ENCODE measurements at regions not wholly inside any gene's neighbourhood (a gene's known extent, or its start where the extent isn't known, plus 50 kb on each side); places are given as distances from the start of the nearest gene placed in this dataset.

DNA sequence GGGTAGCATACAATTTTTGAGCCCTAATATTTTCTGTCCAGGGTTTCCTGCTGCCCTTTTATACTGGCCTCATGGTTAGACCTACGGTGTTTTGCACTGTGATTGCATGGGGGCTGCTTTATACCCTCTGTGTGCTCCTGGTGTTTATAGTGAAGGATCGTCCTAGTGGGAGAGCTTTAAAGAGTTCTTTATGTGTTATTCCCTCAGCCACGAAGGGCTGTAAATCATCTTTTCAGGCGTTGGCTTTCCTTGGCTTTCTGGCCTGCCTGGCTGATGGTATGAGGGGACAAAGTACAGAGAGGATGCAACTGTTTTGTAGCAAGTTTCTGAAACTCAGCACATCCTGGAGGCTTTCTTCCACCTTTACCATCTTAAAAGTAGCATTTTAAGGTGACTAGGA is 464.3 kb downstream of the EPM2A start:
- TF ChIP-seq, protein P1, sequence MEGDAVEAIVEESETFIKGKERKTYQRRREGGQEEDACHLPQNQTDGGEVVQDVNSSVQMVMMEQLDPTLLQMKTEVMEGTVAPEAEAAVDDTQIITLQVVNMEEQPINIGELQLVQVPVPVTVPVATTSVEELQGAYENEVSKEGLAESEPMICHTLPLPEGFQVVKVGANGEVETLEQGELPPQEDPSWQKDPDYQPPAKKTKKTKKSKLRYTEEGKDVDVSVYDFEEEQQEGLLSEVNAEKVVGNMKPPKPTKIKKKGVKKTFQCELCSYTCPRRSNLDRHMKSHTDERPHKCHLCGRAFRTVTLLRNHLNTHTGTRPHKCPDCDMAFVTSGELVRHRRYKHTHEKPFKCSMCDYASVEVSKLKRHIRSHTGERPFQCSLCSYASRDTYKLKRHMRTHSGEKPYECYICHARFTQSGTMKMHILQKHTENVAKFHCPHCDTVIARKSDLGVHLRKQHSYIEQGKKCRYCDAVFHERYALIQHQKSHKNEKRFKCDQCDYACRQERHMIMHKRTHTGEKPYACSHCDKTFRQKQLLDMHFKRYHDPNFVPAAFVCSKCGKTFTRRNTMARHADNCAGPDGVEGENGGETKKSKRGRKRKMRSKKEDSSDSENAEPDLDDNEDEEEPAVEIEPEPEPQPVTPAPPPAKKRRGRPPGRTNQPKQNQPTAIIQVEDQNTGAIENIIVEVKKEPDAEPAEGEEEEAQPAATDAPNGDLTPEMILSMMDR (IDR thresholded peaks at IDR 0.05) = no peak
- no peak for TF ChIP-seq POLR2A (IDR thresholded peaks at IDR 0.05)
